Mucosa of gallbladder (tissue), 1 donor: ENCODE measurements at regions not wholly inside any gene's neighbourhood (a gene's known extent, or its start where the extent isn't known, plus 50 kb on each side); places are given as distances from the start of the nearest gene placed in this dataset.
A peak's percentile ranks its signal among the peaks of the same experiment; 100 is the strongest.

Experiments used
- DNase-seq: peaks from one replicate; pipeline ENCODE4 v3.0.0-alpha.2; 2020; ENCODE audit warnings: low spot score
- donor health status: DM: no; HTN: no; CAD: no.

- no peak for DNase-seq
Observed at GRCh38 chr2:129464036-129464435, 515.4 kb upstream of the RAB6C start.

GRCh38 chr2:129464631-129465030, 514.8 kb upstream of the RAB6C start:
- no peak for DNase-seq

GRCh38 chr2:129465045-129465444, 514.4 kb upstream of the RAB6C start:
- DNase-seq: no peak

DNA sequence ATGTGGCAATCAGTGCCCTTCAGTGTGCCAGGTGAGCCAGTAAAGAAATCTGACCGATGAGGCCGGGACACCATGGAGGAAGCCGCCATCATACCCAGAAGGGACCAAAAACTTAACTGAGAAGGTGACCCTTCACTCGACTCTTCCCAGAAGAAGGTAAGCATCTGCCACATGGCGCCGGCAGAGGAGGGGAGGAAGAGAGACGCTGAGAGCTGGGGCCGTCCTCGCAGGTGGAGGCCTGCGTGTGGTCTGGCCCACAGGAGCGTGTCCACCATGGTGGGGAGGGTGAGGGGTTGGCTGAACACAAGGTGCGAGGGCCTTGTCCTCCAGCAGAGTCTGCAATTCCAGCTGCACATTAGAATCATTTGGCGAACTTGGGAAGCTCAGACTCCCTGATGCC, 513.1 kb upstream of the RAB6C start:
- DNase-seq: no peak

- no peak for DNase-seq
Observed at GRCh38 chr2:129467012-129467779, 512.3 kb upstream of the RAB6C start.

DNA sequence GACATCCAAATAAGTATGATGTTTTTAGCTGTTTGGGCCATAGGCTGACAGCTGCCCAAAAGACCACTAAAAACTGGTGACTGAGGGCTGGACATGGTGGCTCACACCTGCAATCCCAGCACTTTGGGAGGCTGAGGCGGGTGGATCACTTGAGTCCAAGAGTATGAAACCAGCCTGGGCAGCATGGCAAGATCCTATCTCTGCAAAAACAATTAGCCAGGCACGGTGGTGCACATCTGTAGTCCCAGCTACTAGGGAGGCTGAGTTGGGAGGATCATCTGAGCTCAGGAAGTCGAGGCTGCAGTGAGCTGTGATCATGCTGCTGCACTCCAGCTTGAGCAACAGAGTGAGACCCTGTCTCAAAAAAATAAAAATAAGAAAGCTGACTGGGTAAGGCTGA, 511.5 kb upstream of the RAB6C start:
- DNase-seq: no peak

GRCh38 chr2:129468879-129469278, 510.6 kb upstream of the RAB6C start:
- DNase-seq: no peak

DNA sequence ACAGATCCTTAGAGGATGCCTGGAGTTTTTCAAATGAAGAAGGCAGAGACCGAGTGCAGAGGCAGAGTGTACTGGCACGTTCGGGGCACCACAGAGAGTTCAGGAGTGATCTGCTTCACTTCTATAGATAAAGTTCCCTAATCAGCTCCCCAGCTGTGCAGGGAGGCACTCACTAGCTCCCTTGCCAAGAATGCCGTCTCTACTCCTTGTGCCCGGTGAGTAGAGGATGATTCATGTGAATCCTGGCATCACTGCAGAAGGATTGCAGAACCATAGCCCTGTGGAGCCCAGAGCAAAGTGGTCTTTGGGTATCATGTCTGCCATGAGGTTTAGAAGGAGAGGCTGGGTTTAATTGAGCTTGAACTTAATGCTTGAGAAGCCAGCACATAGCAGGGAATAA, 510.1 kb upstream of the RAB6C start:
- DNase-seq: no peak

GRCh38 chr2:129469871-129470270, 509.6 kb upstream of the RAB6C start:
- no peak for DNase-seq

GRCh38 chr2:129478902-129479517, 500.5 kb upstream of the RAB6C start:
- DNase-seq: no peak

- DNase-seq: no peak
Observed at GRCh38 chr2:129479892-129480291, 499.6 kb upstream of the RAB6C start.

DNA sequence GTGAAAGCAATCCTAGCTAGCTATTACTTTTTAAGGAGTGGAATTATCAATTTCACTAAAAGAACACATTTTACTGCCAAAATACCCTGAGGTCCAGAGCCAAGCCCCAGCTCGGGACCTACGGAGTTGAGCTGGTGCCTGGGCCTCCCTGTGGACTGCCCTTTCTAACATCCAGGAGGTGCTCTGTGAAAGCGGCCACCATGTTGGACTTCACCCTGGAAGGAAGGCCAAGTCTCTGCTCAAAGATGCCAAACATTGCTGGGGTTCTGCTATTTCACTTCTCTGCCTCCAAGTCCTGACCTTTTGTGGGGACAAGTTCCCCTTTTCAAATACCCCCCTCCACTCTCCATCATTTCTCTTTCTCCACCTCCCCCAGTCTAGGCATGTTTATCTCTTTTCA, 498.7 kb upstream of the RAB6C start:
- DNase-seq: no peak

GRCh38 chr2:129481306-129482219, 497.9 kb upstream of the RAB6C start:
- DNase-seq: no peak

- no peak for DNase-seq
Observed at GRCh38 chr2:129482626-129483025, 496.8 kb upstream of the RAB6C start.

DNA sequence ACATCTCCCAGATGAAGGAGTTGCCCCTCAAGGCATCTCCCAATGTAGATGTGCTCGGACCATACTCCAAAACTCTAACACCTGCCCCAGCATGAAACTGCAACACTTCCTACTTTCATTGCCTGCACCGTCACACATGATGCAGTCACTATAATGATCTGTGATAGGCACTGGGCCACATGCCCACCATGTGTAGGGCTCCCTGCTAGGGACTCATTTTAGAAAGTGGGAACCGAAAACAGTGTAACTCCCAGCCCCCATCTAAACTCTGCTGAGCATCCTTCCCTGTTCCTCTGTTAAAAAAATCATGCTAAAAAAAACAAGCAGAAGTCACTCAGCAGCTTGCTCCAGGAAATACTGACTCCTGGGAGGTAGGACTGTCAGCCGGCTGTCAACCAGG, 496.1 kb upstream of the RAB6C start:
- DNase-seq: peak; percentile 29

DNA sequence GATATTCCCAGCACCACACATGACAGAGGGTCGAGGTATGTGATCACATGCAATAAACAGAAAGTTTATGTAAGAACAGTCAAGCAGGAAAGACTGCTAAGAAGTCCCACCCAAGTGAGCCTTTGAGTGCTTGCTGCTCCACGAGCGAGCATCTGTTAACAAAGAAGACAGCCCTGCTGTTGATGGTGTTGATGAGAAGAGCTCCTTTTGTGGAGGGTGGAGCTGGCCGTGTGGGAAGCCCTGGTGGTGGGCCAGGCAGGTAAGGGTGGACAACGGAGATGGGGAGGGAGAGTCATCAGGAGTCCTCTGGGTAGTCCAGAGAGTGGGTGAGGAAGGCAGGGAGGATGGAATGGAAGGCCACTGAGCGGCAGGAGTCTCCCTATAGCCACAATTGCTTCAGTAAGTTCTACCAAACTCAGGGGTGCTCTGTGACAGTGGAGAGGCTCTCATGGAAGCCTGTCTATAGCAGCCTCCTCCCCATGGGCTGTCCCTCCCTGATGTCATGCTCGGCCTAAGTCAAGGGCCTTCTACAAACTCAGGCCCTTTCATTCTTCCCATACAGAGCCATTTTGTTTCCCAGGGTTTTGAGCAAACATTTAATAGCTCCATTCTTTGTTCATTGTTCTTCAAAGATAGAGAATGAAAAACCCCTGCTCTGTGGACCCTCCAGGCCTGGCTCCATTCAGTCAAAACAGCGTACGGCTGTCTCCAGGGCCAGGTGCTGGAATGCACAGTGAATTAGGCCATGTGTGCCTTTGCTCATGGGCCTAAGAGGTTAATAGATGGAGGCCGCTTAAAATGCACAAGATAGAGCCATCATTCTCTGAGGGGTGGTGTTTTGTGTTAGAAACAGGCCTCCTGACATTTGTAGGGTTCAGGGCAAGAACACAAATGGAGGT, 494.2 kb upstream of the RAB6C start:
- no peak for DNase-seq

GRCh38 chr2:129488376-129488775, 491.1 kb upstream of the RAB6C start:
- DNase-seq: no peak

GRCh38 chr2:129490641-129491040, 488.8 kb upstream of the RAB6C start:
- no peak for DNase-seq

GRCh38 chr2:129491308-129491707, 488.2 kb upstream of the RAB6C start:
- peak; percentile 23 for DNase-seq

- no peak for DNase-seq
Observed at GRCh38 chr2:129492548-129492947, 486.9 kb upstream of the RAB6C start.

GRCh38 chr2:129499747-129500146, 479.7 kb upstream of the RAB6C start:
- DNase-seq: no peak

- no peak for DNase-seq
Observed at GRCh38 chr2:129502781-129503180, 476.7 kb upstream of the RAB6C start.
